SK-N-SH treated with all-trans-retinoic acid at 6 μM for 48 hours (cell line): ENCODE measurements at regions not wholly inside any gene's neighbourhood (a gene's known extent, or its start where the extent isn't known, plus 50 kb on each side); places are given as distances from the start of the nearest gene placed in this dataset.

ENCODE experiments used
- ATAC-seq: fragments of 200-7000 bp; cut with Tn5 transposase; 3 replicates; pipeline ENCODE4 v1.9.1; 2020; ENCODE audit warnings: mild to moderate bottlenecking, moderate library complexity
- ARNTL ChIP-seq: fragments of 450-650 bp; formaldehyde crosslinking; IDR thresholded peaks from 2 replicates; pipeline ENCODE4 v1.5.0; 2020; ENCODE audit warnings: low read depth, mild to moderate bottlenecking, moderate library complexity, borderline replicate concordance
- BACH2 ChIP-seq: fragments of 250-450 bp; sonication (Bioruptor Pico); IDR thresholded peaks from 2 replicates; pipeline ENCODE4 v1.9.0; 2021; ENCODE audit warnings: mild to moderate bottlenecking, borderline replicate concordance
- CSDC2 ChIP-seq: fragments of 250-450 bp; sonication (Bioruptor Pico); IDR thresholded peaks from 2 replicates; pipeline ENCODE4 v1.5.0; 2020; ENCODE audit warnings: mild to moderate bottlenecking, moderate library complexity
- ESRRG ChIP-seq: fragments of 250-450 bp; sonication (Bioruptor Pico); IDR thresholded peaks from 2 replicates; pipeline ENCODE4 v1.6.1; 2021; ENCODE audit warnings: mild to moderate bottlenecking
- GLIS3 ChIP-seq: fragments of 250-450 bp; sonication (Bioruptor Pico); IDR thresholded peaks from 2 replicates; pipeline ENCODE4 v1.5.0; 2020; ENCODE audit warnings: mild to moderate bottlenecking, moderate library complexity
- ISL1 ChIP-seq: fragments of 250-450 bp; sonication (Bioruptor Pico); IDR thresholded peaks from 2 replicates; pipeline ENCODE4 v2.1.2; 2022; ENCODE audit warnings: mild to moderate bottlenecking, moderate library complexity
- PATZ1 ChIP-seq: fragments of 250-450 bp; sonication (Bioruptor Pico); IDR thresholded peaks from 2 replicates; pipeline ENCODE4 v1.8.0; 2020; ENCODE audit warnings: mild to moderate bottlenecking, moderate library complexity, borderline replicate concordance
- PPARA ChIP-seq: fragments of 250-450 bp; sonication (Bioruptor Pico); IDR thresholded peaks from 2 replicates; pipeline ENCODE4 v1.5.0; 2020; ENCODE audit warnings: mild to moderate bottlenecking, borderline replicate concordance
- RARB ChIP-seq: fragments of 250-450 bp; sonication (Bioruptor Pico); IDR thresholded peaks from 2 replicates; pipeline ENCODE4 v1.8.0; 2021; ENCODE audit warnings: mild to moderate bottlenecking, moderate library complexity
- SNAI2 ChIP-seq: fragments of 250-450 bp; sonication (Bioruptor Pico); IDR thresholded peaks from 2 replicates; pipeline ENCODE4 v1.5.0; 2020; ENCODE audit warnings: mild to moderate bottlenecking, moderate library complexity
- TCF4 ChIP-seq: fragments of 250-450 bp; sonication (Bioruptor Pico); IDR thresholded peaks from 2 replicates; pipeline ENCODE4 v1.8.0; 2021; ENCODE audit warnings: mild to moderate bottlenecking, moderate library complexity, borderline replicate concordance
- TOX ChIP-seq: fragments of 250-450 bp; sonication (Bioruptor Pico); IDR thresholded peaks from 2 replicates; pipeline ENCODE4 v1.8.0; 2021; ENCODE audit warnings: mild to moderate bottlenecking, moderate library complexity, borderline replicate concordance
- TSHZ2 ChIP-seq: fragments of 250-450 bp; sonication (Bioruptor Pico); IDR thresholded peaks from 2 replicates; pipeline ENCODE4 v1.5.0; 2020; ENCODE audit warnings: mild to moderate bottlenecking, moderate library complexity
- ZC3H10 ChIP-seq: fragments of 250-450 bp; sonication (Bioruptor Pico); IDR thresholded peaks from 2 replicates; pipeline ENCODE4 v1.5.1; 2021; ENCODE audit warnings: mild to moderate bottlenecking, moderate library complexity
- ZFP3 ChIP-seq: fragments of 250-450 bp; sonication (Bioruptor Pico); IDR thresholded peaks from 2 replicates; pipeline ENCODE4 v1.5.0; 2020; ENCODE audit warnings: mild to moderate bottlenecking, moderate library complexity
- ZFP30 ChIP-seq: fragments of 450-650 bp; formaldehyde crosslinking; IDR thresholded peaks from 2 replicates; pipeline ENCODE4 v1.5.0; 2022; ENCODE audit warnings: mild to moderate bottlenecking, moderate library complexity
- ZNF565 ChIP-seq: fragments of 450-650 bp; formaldehyde crosslinking; conservative IDR thresholded peaks from 2 replicates; pipeline ENCODE4 v1.5.0; 2020; ENCODE audit warnings: low read depth, mild to moderate bottlenecking, moderate library complexity
- ZNF70 ChIP-seq: fragments of 450-650 bp; formaldehyde crosslinking; IDR thresholded peaks from 2 replicates; pipeline ENCODE4 v1.5.0; 2020; ENCODE audit warnings: mild to moderate bottlenecking, moderate library complexity
- ZNF8 ChIP-seq: fragments of 450-650 bp; formaldehyde crosslinking; IDR thresholded peaks from 2 replicates; pipeline ENCODE4 v1.5.0; 2020; ENCODE audit warnings: mild to moderate bottlenecking, moderate library complexity
- TF ChIP-seq, protein P1 (sequence below): fragments of 250-450 bp; sonication (Bioruptor Pico); IDR thresholded peaks from 2 replicates; pipeline ENCODE4 v1.5.1; 2021; ENCODE audit warnings: mild to moderate bottlenecking, moderate library complexity
- TF ChIP-seq, protein P2 (sequence below): fragments of 250-450 bp; sonication (Bioruptor Pico); IDR thresholded peaks from 2 replicates; pipeline ENCODE4 v1.8.0; 2021; ENCODE audit warnings: low read depth, mild to moderate bottlenecking, moderate library complexity, borderline replicate concordance

GRCh38 chr11:112606656-112607055, 346.0 kb upstream of the PLET1 start (continued):
- TF ChIP-seq PPARA (CRISPR knock-in tag) (no peak), TCF4 (CRISPR knock-in tag) (no peak), ARNTL (CRISPR knock-in tag) (no peak), BACH2 (CRISPR knock-in tag) (no peak)

- no peak for TF ChIP-seq ZFP30 (CRISPR knock-in tag)
- TF ChIP-seq ISL1 (CRISPR knock-in tag) = peak; percentile 91
- no peak; the same call in 2 of the 3 replicates for ATAC-seq
These were observed 347.8 kb upstream of the PLET1 start for GRCh38 chr11:112608509-112608908.

DNA sequence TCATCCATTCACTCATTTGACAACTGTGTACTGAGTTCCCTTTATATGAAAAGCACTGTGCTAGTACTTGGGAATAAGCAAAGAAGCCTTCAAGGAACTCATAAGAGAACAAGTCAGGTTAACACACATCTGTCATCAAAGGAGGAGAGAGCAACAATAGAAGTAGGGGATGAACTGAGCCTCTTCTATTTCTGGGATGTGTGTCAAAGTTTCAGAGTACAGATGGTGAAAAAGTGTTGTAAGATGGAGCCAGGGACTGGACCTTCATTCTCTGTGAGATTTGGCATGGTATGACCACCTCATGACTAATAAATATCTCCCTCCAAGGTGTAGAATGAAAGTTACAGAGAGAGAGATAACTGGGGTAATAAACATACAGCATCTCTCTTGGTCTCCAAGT, 349.8 kb upstream of the PLET1 start:
- ATAC-seq = no peak
- TF ChIP-seq SNAI2 (CRISPR knock-in tag) (no peak), TOX (no peak), ZC3H10 (CRISPR knock-in tag) (no peak), GLIS3 (no peak), TSHZ2 (CRISPR knock-in tag) (no peak), ISL1 (CRISPR knock-in tag) (no peak), ZFP3 (CRISPR knock-in tag) (no peak), ZNF70 (CRISPR knock-in tag) (no peak), PATZ1 (CRISPR knock-in tag) (no peak), ZFP30 (CRISPR knock-in tag) (no peak), ZNF565 (CRISPR knock-in tag) (no peak), ARNTL (CRISPR knock-in tag) (no peak), CSDC2 (CRISPR knock-in tag) (no peak), BACH2 (CRISPR knock-in tag) (no peak), ZNF8 (no peak), ESRRG (no peak), PPARA (CRISPR knock-in tag) (no peak)
- TF ChIP-seq, protein P1, sequence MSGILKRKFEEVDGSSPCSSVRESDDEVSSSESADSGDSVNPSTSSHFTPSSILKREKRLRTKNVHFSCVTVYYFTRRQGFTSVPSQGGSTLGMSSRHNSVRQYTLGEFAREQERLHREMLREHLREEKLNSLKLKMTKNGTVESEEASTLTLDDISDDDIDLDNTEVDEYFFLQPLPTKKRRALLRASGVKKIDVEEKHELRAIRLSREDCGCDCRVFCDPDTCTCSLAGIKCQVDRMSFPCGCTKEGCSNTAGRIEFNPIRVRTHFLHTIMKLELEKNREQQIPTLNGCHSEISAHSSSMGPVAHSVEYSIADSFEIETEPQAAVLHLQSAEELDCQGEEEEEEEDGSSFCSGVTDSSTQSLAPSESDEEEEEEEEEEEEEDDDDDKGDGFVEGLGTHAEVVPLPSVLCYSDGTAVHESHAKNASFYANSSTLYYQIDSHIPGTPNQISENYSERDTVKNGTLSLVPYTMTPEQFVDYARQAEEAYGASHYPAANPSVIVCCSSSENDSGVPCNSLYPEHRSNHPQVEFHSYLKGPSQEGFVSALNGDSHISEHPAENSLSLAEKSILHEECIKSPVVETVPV = no peak
- TF ChIP-seq, protein P2, sequence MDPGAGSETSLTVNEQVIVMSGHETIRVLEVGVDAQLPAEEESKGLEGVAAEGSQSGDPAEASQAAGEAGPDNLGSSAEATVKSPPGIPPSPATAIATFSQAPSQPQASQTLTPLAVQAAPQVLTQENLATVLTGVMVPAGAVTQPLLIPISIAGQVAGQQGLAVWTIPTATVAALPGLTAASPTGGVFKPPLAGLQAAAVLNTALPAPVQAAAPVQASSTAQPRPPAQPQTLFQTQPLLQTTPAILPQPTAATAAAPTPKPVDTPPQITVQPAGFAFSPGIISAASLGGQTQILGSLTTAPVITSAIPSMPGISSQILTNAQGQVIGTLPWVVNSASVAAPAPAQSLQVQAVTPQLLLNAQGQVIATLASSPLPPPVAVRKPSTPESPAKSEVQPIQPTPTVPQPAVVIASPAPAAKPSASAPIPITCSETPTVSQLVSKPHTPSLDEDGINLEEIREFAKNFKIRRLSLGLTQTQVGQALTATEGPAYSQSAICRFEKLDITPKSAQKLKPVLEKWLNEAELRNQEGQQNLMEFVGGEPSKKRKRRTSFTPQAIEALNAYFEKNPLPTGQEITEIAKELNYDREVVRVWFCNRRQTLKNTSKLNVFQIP (CRISPR knock-in tag) = no peak

DNA sequence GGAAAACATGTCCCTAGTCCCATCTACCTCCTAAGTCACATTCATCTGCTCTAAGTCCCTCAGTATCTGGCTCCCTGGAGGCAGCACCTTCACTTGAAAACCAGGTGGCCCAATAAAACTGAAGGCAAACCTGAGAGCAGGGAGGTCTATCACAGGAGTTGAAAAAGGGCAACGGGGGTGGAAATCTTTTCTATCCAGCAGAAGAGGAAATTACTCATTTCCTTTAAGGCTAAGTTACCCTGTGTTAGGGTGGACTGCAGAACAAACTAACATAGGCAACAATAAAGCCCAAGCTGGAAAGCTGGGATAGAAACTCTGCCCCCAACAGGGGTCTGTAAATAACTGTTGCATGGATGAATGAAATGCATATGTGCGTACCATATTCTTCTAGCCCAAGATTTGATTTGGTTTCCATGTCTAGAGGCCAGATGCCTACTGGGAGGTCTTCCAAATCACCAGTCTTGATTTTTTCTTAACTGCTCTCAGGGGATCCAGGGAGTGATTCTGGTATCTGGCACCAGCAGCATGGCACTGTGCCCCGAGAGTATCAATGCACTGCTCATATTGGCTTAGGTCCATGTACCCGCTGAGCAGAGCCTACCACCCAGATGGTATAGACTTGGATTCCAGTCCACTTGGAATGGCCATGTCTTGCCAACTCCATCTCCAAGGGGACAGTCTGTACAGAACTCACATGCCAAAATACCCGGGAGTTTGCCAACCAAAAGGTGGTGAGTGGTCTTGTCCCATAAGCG, 350.0 kb upstream of the NCAM1 start:
- ATAC-seq = peak; percentile 2; the same call in 1 of the 3 replicates
- TF ChIP-seq CSDC2 (CRISPR knock-in tag) (no peak), PATZ1 (CRISPR knock-in tag) (no peak), BACH2 (CRISPR knock-in tag) (no peak), ARNTL (CRISPR knock-in tag) (no peak), ZNF8 (no peak), TOX (no peak), SNAI2 (CRISPR knock-in tag) (no peak), PPARA (CRISPR knock-in tag) (no peak), ZFP30 (CRISPR knock-in tag) (no peak), ESRRG (no peak), ZNF565 (CRISPR knock-in tag) (no peak), ZNF70 (CRISPR knock-in tag) (no peak), RARB (CRISPR knock-in tag) (no peak), ZC3H10 (CRISPR knock-in tag) (no peak), ISL1 (CRISPR knock-in tag) (no peak)
- TF ChIP-seq, protein P2 (CRISPR knock-in tag) = no peak
